H1 (cell line): ENCODE measurements at regions not wholly inside any gene's neighbourhood (a gene's known extent, or its start where the extent isn't known, plus 50 kb on each side); places are given as distances from the start of the nearest gene placed in this dataset.

Experiments
- CTCF ChIA-PET: fragments of 300-600 bp; sonication (Branson Sonifier 250); formaldehyde crosslinking; loops from one replicate; lab custom pipeline; 2021; ENCODE audit not compliant: partially characterized antibody; lab: Charles Lee
- POLR2A ChIA-PET: fragments of 300-600 bp; sonication (Branson Sonifier 250); formaldehyde crosslinking; loops from one replicate; lab custom pipeline; 2021; ENCODE audit warnings: inconsistent platforms; ENCODE audit not compliant: partially characterized antibody; lab: Charles Lee
- DNase-seq, 2 experiments: peaks; one replicate each; pipeline versions ENCODE4 v3.0.0 to v3.0.0-alpha.2; 2010 to 2022; ENCODE audit warnings: low spot score in 2 of 2, low read depth in 1 of 2, mixed read lengths in 1 of 2
- FAIRE-seq: peaks from 2 replicates; lab custom pipeline; 2011; peaks lifted over from hg19 to GRCh38; lab: Jason Lieb, UNC
- H2AFZ ChIP-seq: 2 replicates; pipeline ENCODE4 v1.8.1; 2012; ENCODE audit warnings: low read length, inconsistent platforms
- H2AK5ac ChIP-seq: 2 replicates; pipeline ENCODE4 v1.6.1; 2013; ENCODE audit warnings: low read depth, low read length
- H2BK120ac ChIP-seq: replicated peaks from 2 replicates; pipeline ENCODE3; 2013; ENCODE audit warnings: low read depth, low read length, inconsistent platforms
- H2BK12ac ChIP-seq: 2 replicates; pipeline ENCODE4 v1.6.1; 2013; ENCODE audit warnings: low read depth, low read length
- H2BK15ac ChIP-seq: 2 replicates; pipeline ENCODE4 v1.6.1; 2013; ENCODE audit warnings: low read length
- H2BK20ac ChIP-seq: 2 replicates; pipeline ENCODE4 v1.6.1; 2013; ENCODE audit warnings: low read length
- H2BK5ac ChIP-seq: 2 replicates; pipeline ENCODE4 v1.6.1; 2013; ENCODE audit warnings: low read depth, low read length
- H3K14ac ChIP-seq: 2 replicates; pipeline ENCODE4 v1.6.1; 2013; ENCODE audit warnings: inconsistent platforms; ENCODE audit not compliant: insufficient read length
- H3K18ac ChIP-seq: 2 replicates; pipeline ENCODE4 v1.6.1; 2013; ENCODE audit warnings: low read length; ENCODE audit errors: extremely low read depth
- H3K23ac ChIP-seq: 2 replicates; pipeline ENCODE4 v1.6.1; 2013; ENCODE audit warnings: inconsistent platforms; ENCODE audit not compliant: insufficient read length
- H3K23me2 ChIP-seq: 2 replicates; pipeline ENCODE4 v1.6.1; 2013; ENCODE audit warnings: low read depth, low read length
- H3K27ac ChIP-seq: 2 replicates; pipeline ENCODE4 v1.6.1; 2011; ENCODE audit warnings: low read depth, low read length, inconsistent platforms
- H3K27me3 ChIP-seq, 4 experiments: replicated peaks in 1 of 4; 1 replicate in 1 of 4; 2 replicates in 3 of 4; pipeline versions ENCODE4 v1.6.1 to v1.8.1; 2011 to 2013; ENCODE audit warnings: low read length in 3 of 4, mild to moderate bottlenecking in 3 of 4, inconsistent platforms in 2 of 4, mixed read lengths in 2 of 4, moderate library complexity in 1 of 4; ENCODE audit not compliant: control insufficient read depth in 3 of 4, insufficient read depth in 3 of 4; ENCODE audit errors: extremely low read depth in 1 of 4
- H3K36me3 ChIP-seq, 4 experiments: 2 replicates each; pipeline versions ENCODE4 v1.6.1 to v1.8.1; 2011 to 2013; ENCODE audit warnings: mild to moderate bottlenecking in 4 of 4, low read length in 3 of 4, moderate library complexity in 2 of 4, control low read depth in 1 of 4, inconsistent platforms in 1 of 4; ENCODE audit not compliant: insufficient read depth in 4 of 4, control insufficient read depth in 2 of 4
- H3K4ac ChIP-seq: replicated peaks from 2 replicates; pipeline ENCODE3; 2013; ENCODE audit warnings: low read length, low read depth, mixed read lengths, inconsistent platforms; ENCODE audit not compliant: insufficient read length
- H3K4me1 ChIP-seq, 4 experiments: replicated peaks in 1 of 4; 1 replicate in 1 of 4; 2 replicates in 3 of 4; pipeline versions ENCODE4 v1.6.1 to v1.8.1; 2011 to 2013; ENCODE audit warnings: low read length in 3 of 4, inconsistent platforms in 2 of 4, mixed read lengths in 1 of 4; ENCODE audit not compliant: insufficient read depth in 4 of 4, control insufficient read depth in 3 of 4
- H3K4me2 ChIP-seq, 2 experiments: 2 replicates each; pipeline versions ENCODE4 v1.6.1 to v1.8.1; 2011 to 2013; ENCODE audit warnings: low read depth in 2 of 2, low read length in 2 of 2, control low read depth in 1 of 2, inconsistent platforms in 1 of 2, mild to moderate bottlenecking in 1 of 2; ENCODE audit not compliant: insufficient read depth in 1 of 2
- H3K4me3 ChIP-seq, 4 experiments: fragments of 200-600, 300-600 bp in 1 of 4; sonication (generic), shearing (Covaris generic), sonication (Bioruptor Twin) in 1 of 4; 2 replicates each; pipeline versions ENCODE4 v1.5.1 to v1.8.1; 2011 to 2016; ENCODE audit warnings: low read length in 4 of 4, low read depth in 3 of 4, control low read depth in 2 of 4, inconsistent platforms in 2 of 4, mild to moderate bottlenecking in 2 of 4, mixed read lengths in 1 of 4, moderate library complexity in 1 of 4; ENCODE audit not compliant: insufficient read depth in 2 of 4; ENCODE audit errors: extremely low read depth in 1 of 4
- H3K56ac ChIP-seq: replicated peaks from 2 replicates; pipeline ENCODE3; 2013; ENCODE audit warnings: low read depth, mild to moderate bottlenecking, mixed read lengths, low read length, inconsistent platforms; ENCODE audit not compliant: insufficient read length
- H3K79me1 ChIP-seq: 2 replicates; pipeline ENCODE4 v1.6.1; 2013; ENCODE audit warnings: low read depth, low read length, control low read depth
- H3K79me2 ChIP-seq, 2 experiments: 2 replicates each; pipeline versions ENCODE4 v1.6.1 to v1.8.1; 2012 to 2013; ENCODE audit warnings: low read length in 2 of 2, mild to moderate bottlenecking in 2 of 2, inconsistent platforms in 1 of 2; ENCODE audit not compliant: insufficient read depth in 2 of 2, control insufficient read depth in 1 of 2
- H3K9ac ChIP-seq, 4 experiments: replicated peaks in 1 of 4; 1 replicate in 1 of 4; 2 replicates in 3 of 4; pipeline versions ENCODE4 v1.6.1 to v1.8.1; 2011 to 2013; ENCODE audit warnings: low read depth in 3 of 4, low read length in 3 of 4, control low read depth in 2 of 4, mild to moderate bottlenecking in 2 of 4, moderate library complexity in 2 of 4, inconsistent platforms in 1 of 4; ENCODE audit errors: extremely low read depth in 1 of 4
- H3K9me3 ChIP-seq, 2 experiments: 2 replicates each; pipeline versions ENCODE4 v1.6.1 to v1.8.1; 2012 to 2013; ENCODE audit warnings: mild to moderate bottlenecking in 2 of 2, moderate library complexity in 2 of 2, control low read depth in 1 of 2, inconsistent platforms in 1 of 2, low read depth in 1 of 2, low read length in 1 of 2, mixed read lengths in 1 of 2; ENCODE audit not compliant: insufficient read depth in 2 of 2
- H4K20me1 ChIP-seq, 2 experiments: replicated peaks in 1 of 2; 2 replicates each; pipeline versions ENCODE3 to v1.8.1; 2011 to 2013; ENCODE audit warnings: inconsistent platforms in 2 of 2, low read length in 2 of 2, mild to moderate bottlenecking in 1 of 2; ENCODE audit not compliant: insufficient read depth in 2 of 2, control insufficient read depth in 1 of 2
- H4K5ac ChIP-seq: 2 replicates; pipeline ENCODE4 v1.6.1; 2013; ENCODE audit warnings: low read length, low read depth, mixed read lengths, inconsistent platforms; ENCODE audit not compliant: insufficient read length
- H4K8ac ChIP-seq: 2 replicates; pipeline ENCODE4 v1.8.0; 2013; ENCODE audit warnings: mild to moderate bottlenecking, moderate library complexity, low read length, inconsistent platforms; ENCODE audit not compliant: insufficient read depth; ENCODE audit errors: extremely low read depth
- H4K91ac ChIP-seq: replicated peaks from 2 replicates; pipeline ENCODE3; 2013; ENCODE audit warnings: low read length, mixed read lengths, inconsistent platforms; ENCODE audit not compliant: insufficient read length
- BCL11A ChIP-seq, 2 experiments: IDR thresholded peaks; one replicate each; pipeline ENCODE4 v1.6.1; 2011; ENCODE audit warnings: low read depth in 2 of 2, low read length in 2 of 2, mild to moderate bottlenecking in 2 of 2
- CBX5 ChIP-seq: fragments of 300-800, 300-1000 bp; sonication (generic); IDR thresholded peaks from 2 replicates; pipeline ENCODE4 v1.7.1; 2016; ENCODE audit warnings: antibody characterized with exemption, low read length, low read depth
- CTCF ChIP-seq, 3 experiments: IDR thresholded peaks; 1 replicate in 2 of 3; 2 replicates in 1 of 3; pipeline versions ENCODE4 v1.5.1 to v1.6.1; 2011; ENCODE audit warnings: low read length in 3 of 3, mild to moderate bottlenecking in 3 of 3, inconsistent platforms in 2 of 3, low read depth in 1 of 3, moderate library complexity in 1 of 3; ENCODE audit not compliant: insufficient read depth in 1 of 3; ENCODE audit errors: control extremely low read depth in 1 of 3
- FOSL1 ChIP-seq: IDR thresholded peaks from 2 replicates; pipeline ENCODE4 v1.6.1; 2011; ENCODE audit warnings: mild to moderate bottlenecking, low read depth, low read length, moderate library complexity; ENCODE audit not compliant: insufficient read depth
- JUND ChIP-seq: IDR thresholded peaks from 2 replicates; pipeline ENCODE4 v1.6.1; 2011; ENCODE audit warnings: mild to moderate bottlenecking, improper control_type of control experiment, low read length
- SIX5 ChIP-seq: IDR thresholded peaks from 2 replicates; pipeline ENCODE4 v1.6.1; 2011; ENCODE audit warnings: mild to moderate bottlenecking, low read depth, low read length
- SRF ChIP-seq: IDR thresholded peaks from 2 replicates; pipeline ENCODE4 v1.6.1; 2011; ENCODE audit warnings: mild to moderate bottlenecking, low read depth, low read length, moderate library complexity
- TBP ChIP-seq: IDR thresholded peaks from 2 replicates; pipeline ENCODE4 v1.6.1; 2011; ENCODE audit warnings: low read depth, low read length, improper control_type of control experiment
- TEAD4 ChIP-seq: IDR thresholded peaks from 2 replicates; pipeline ENCODE4 v1.6.1; 2012; ENCODE audit warnings: low read depth, low read length, inconsistent platforms, mixed read lengths
- USF2 ChIP-seq: IDR thresholded peaks from 2 replicates; pipeline ENCODE4 v1.6.1; 2011; ENCODE audit warnings: low read length, improper control_type of control experiment
- YY1 ChIP-seq: IDR thresholded peaks from 2 replicates; pipeline ENCODE4 v1.6.1; 2011; ENCODE audit warnings: low read depth, mild to moderate bottlenecking, low read length
- WGBS, 2 experiments: shearing (Covaris generic) in 1 of 2; methylation state at CpG; one replicate each; pipeline versions ENCODE4 v1.1.6 to v1.1.7; 2013 to 2015; ENCODE audit warnings: low lambda C conversion rate in 2 of 2, mixed read lengths in 2 of 2, inconsistent platforms in 1 of 2, low coverage in 1 of 2, missing lambda C conversion rate in 1 of 2; ENCODE audit not compliant: insufficient replicate concordance in 2 of 2, insufficient coverage in 1 of 2, insufficient read length in 1 of 2; ENCODE audit errors: extremely low coverage in 1 of 2, missing lambda C conversion rate in 1 of 2; 5-methylcytosine and 5-hydroxymethylcytosine counted together

- Histone ChIP-seq H2AK5ac (no peak overlapping the region), H3K56ac (no peak overlapping the region), H3K9me3 (peaks cover 0 to 2% of the 10 kb centered on the region in 2 experiments; a peak in 1 of 4 replicates), H3K4me3 (no peak overlapping the region), H3K4me1 (0 out of 7 replicates have a peak, but pooled peaks cover 0 to 2% (median 0%) of the 10 kb centered on the region in 4 experiments), H4K91ac (no peak overlapping the region), H3K4me2 (no peak overlapping the region), H2BK15ac (no peak overlapping the region), H2BK5ac (no peak overlapping the region), H2BK20ac (no peak overlapping the region), H3K14ac (no peak overlapping the region), H3K36me3 (no peaks in the 10 kb centered on the region), H2BK120ac (no peak overlapping the region), H3K4ac (no peak overlapping the region), H3K9ac (no peak overlapping the region), H3K27me3 (no peaks in the 10 kb centered on the region), H4K20me1 (no peaks in the 10 kb centered on the region), H2BK12ac (no peak overlapping the region), H3K18ac (no peak overlapping the region), H3K79me2 (no peaks in the 10 kb centered on the region), H3K27ac (no peak overlapping the region), H3K23ac (no peak overlapping the region), H4K5ac (no peak overlapping the region), H3K79me1 (no peaks in the 10 kb centered on the region), H4K8ac (no peak overlapping the region), H3K23me2 (no peaks in the 10 kb centered on the region; the same call in 1 of the 2 replicates), H2AFZ (no peak overlapping the region)
- ChIA-PET CTCF (no interaction called here), POLR2A (no interaction called here)
- no peak for DNase-seq
- no peak for FAIRE-seq
- WGBS, 2 experiments = 95% methylated on average over 2 of the region's 2 CpGs; no CpG with 5 or more reads in 1 of the 2 experiments
- no peak for TF ChIP-seq YY1
- TF ChIP-seq SIX5 = no peak
- TF ChIP-seq SRF = no peak
- no peak for TF ChIP-seq FOSL1
- no peak for TF ChIP-seq BCL11A (IDR thresholded peaks at IDR 0.05; ENCODE audit: low read depth in 2 of 2, low read length in 2 of 2)
- TF ChIP-seq CTCF (IDR thresholded peaks at IDR 0.05; ENCODE audit: control extremely low read depth in 1 of 3, insufficient read depth in 1 of 3, low read depth in 1 of 3, low read length in 3 of 3) = no peak
- TF ChIP-seq USF2 = no peak
- TF ChIP-seq JUND = no peak
- TF ChIP-seq CBX5 = no peak
- TF ChIP-seq TBP = no peak
- TF ChIP-seq TEAD4 = no peak
These were observed 682.2 kb upstream of the BCHE start for GRCh38 chr3:166519443-166519842.
